HUES64 (cell line): ENCODE measurements at regions not wholly inside any gene's neighbourhood (a gene's known extent, or its start where the extent isn't known, plus 50 kb on each side); places are given as distances from the start of the nearest gene placed in this dataset.
"Not testable (repeated sequence)": the region's sequence is repeated elsewhere in the genome, so short reads cannot be mapped to it uniquely, and the experiment has no call there.

Experiments used
- H3K27ac ChIP-seq: 2 replicates; pipeline ENCODE4 v1.7.0; 2013; ENCODE audit warnings: low read depth, low read length, inconsistent platforms
- H3K27me3 ChIP-seq: 2 replicates; pipeline ENCODE4 v1.6.1; 2013; ENCODE audit warnings: mild to moderate bottlenecking, low read length; ENCODE audit not compliant: insufficient read depth
- H3K36me3 ChIP-seq: 2 replicates; pipeline ENCODE4 v1.6.1; 2013; ENCODE audit warnings: mild to moderate bottlenecking, low read length; ENCODE audit not compliant: insufficient read depth
- H3K4me1 ChIP-seq: 2 replicates; pipeline ENCODE4 v1.6.1; 2013; ENCODE audit warnings: mild to moderate bottlenecking, low read length, moderate library complexity; ENCODE audit not compliant: insufficient read depth
- H3K4me3 ChIP-seq: 2 replicates; pipeline ENCODE4 v1.5.1; 2013; ENCODE audit warnings: mild to moderate bottlenecking, low read length, moderate library complexity
- H3K9ac ChIP-seq: 2 replicates; pipeline ENCODE4 v1.6.1; 2013; ENCODE audit warnings: mild to moderate bottlenecking, low read depth, low read length
- H3K9me3 ChIP-seq: 2 replicates; pipeline ENCODE4 v1.6.1; 2013; ENCODE audit warnings: low read depth, low read length; ENCODE audit not compliant: insufficient read depth
- WGBS: fragments of 150-250, 120-280 bp; methylation state at CpG from one replicate; pipeline ENCODE4 v1.1.7; 2013; ENCODE audit warnings: missing lambda C conversion rate; 5-methylcytosine and 5-hydroxymethylcytosine counted together

GRCh38 chr19:14283813-14284520, 78.0 kb upstream of the ADGRL1 start:
- H3K27ac ChIP-seq, result peak overlapping the region; percentile 45; the same call in 1 of the 2 replicates
- not testable (repeated sequence) for H3K27me3 ChIP-seq, H3K9ac ChIP-seq, H3K36me3 ChIP-seq, H3K4me3 ChIP-seq, H3K4me1 ChIP-seq, H3K9me3 ChIP-seq
- 80% methylated on average over 11 of the region's 11 CpGs for WGBS

- not testable (repeated sequence) for H3K27ac ChIP-seq, H3K27me3 ChIP-seq, H3K4me1 ChIP-seq, H3K36me3 ChIP-seq, H3K9me3 ChIP-seq, H3K9ac ChIP-seq, H3K4me3 ChIP-seq
- 92% methylated on average over 4 of the region's 4 CpGs for WGBS
Measured at GRCh38 chr19:14279270-14279669, 73.3 kb upstream of the ADGRL1 start.

- H3K9ac ChIP-seq, result no peak overlapping the region
- WGBS, result 96% methylated on average over 32 of the region's 32 CpGs
- H3K4me1 ChIP-seq, result no peaks in the 10 kb centered on the region
- no peak overlapping the region for H3K27ac ChIP-seq
- peaks cover 6% of the 10 kb centered on the region; the same call in 1 of the 2 replicates for H3K9me3 ChIP-seq
- no peaks in the 10 kb centered on the region for H3K36me3 ChIP-seq
- H3K27me3 ChIP-seq, result no peaks in the 10 kb centered on the region
- no peak overlapping the region for H3K4me3 ChIP-seq
Measured at GRCh38 chr19:14277608-14278007, 71.6 kb upstream of the ADGRL1 start.

GRCh38 chr19:14275823-14276222, 69.9 kb upstream of the ADGRL1 start:
- not testable (repeated sequence) for H3K36me3 ChIP-seq, H3K4me3 ChIP-seq, H3K27ac ChIP-seq, H3K27me3 ChIP-seq, H3K9ac ChIP-seq, H3K9me3 ChIP-seq, H3K4me1 ChIP-seq
- 88% methylated on average over 5 of the region's 5 CpGs for WGBS

- H3K27me3 ChIP-seq, result no peaks in the 10 kb centered on the region
- H3K9ac ChIP-seq, result no peak overlapping the region
- no peak overlapping the region for H3K27ac ChIP-seq
- H3K36me3 ChIP-seq, result no peaks in the 10 kb centered on the region
- H3K4me1 ChIP-seq, result 0 out of 2 replicates have a peak, but pooled peaks cover 6% of the 10 kb centered on the region
- 98% methylated on average over 4 of the region's 4 CpGs for WGBS
- H3K4me3 ChIP-seq, result no peak overlapping the region
- H3K9me3 ChIP-seq, result peaks cover 6% of the 10 kb centered on the region; the same call in 1 of the 2 replicates
Measured at GRCh38 chr19:14272623-14273022, 66.7 kb upstream of the ADGRL1 start.

- Histone ChIP-seq H3K9me3 (peaks cover under 1% of the 10 kb centered on the region; the same call in 1 of the 2 replicates), H3K27ac (no peak overlapping the region), H3K4me3 (no peak overlapping the region), H3K4me1 (0 out of 2 replicates have a peak, but pooled peaks cover 6% of the 10 kb centered on the region), H3K27me3 (0 out of 2 replicates have a peak, but pooled peaks cover 2% of the 10 kb centered on the region), H3K36me3 (no peaks in the 10 kb centered on the region), H3K9ac (no peak overlapping the region)
- WGBS, result 78% methylated on average over 1 of the region's 1 CpG
Measured at GRCh38 chr19:14271840-14272239, 65.9 kb upstream of the ADGRL1 start.

GRCh38 chr19:14270557-14270956, 64.6 kb upstream of the ADGRL1 start:
- H3K9me3 ChIP-seq, H3K9ac ChIP-seq, H3K4me3 ChIP-seq, H3K27ac ChIP-seq, H3K36me3 ChIP-seq, H3K4me1 ChIP-seq: not testable (repeated sequence)
- peaks cover 12% of the 10 kb centered on the region for H3K27me3 ChIP-seq
- 96% methylated on average over 4 of the region's 4 CpGs for WGBS

- peaks cover 11% of the 10 kb centered on the region; the same call in 1 of the 2 replicates for H3K4me1 ChIP-seq
- no peak overlapping the region for H3K9ac ChIP-seq
- 93% methylated on average over 6 of the region's 6 CpGs for WGBS
- peaks cover 12% of the 10 kb centered on the region for H3K27me3 ChIP-seq
- H3K36me3 ChIP-seq, result no peaks in the 10 kb centered on the region
- H3K4me3 ChIP-seq, result no peak overlapping the region
- H3K9me3 ChIP-seq, result no peaks in the 10 kb centered on the region
- no peak overlapping the region for H3K27ac ChIP-seq
Measured at GRCh38 chr19:14267224-14267741, 61.3 kb upstream of the ADGRL1 start.

GRCh38 chr19:14266208-14266607, 60.2 kb upstream of the ADGRL1 start:
- H3K27me3 ChIP-seq, result peaks cover 12% of the 10 kb centered on the region
- 88% methylated on average over 4 of the region's 4 CpGs for WGBS
- H3K9me3 ChIP-seq, H3K36me3 ChIP-seq, H3K27ac ChIP-seq, H3K9ac ChIP-seq: not testable (repeated sequence)
- H3K4me3 ChIP-seq, result peak overlapping the region; percentile 57
- H3K4me1 ChIP-seq, result peaks cover 11% of the 10 kb centered on the region; the same call in 1 of the 2 replicates

GRCh38 chr19:14265290-14266036, 59.5 kb upstream of the ADGRL1 start:
- H3K36me3 ChIP-seq, result no peaks in the 10 kb centered on the region
- peak overlapping the region; percentile 34; the same call in 1 of the 2 replicates for H3K9ac ChIP-seq
- H3K27me3 ChIP-seq, result peaks cover 12% of the 10 kb centered on the region
- H3K4me1 ChIP-seq, result peaks cover 11% of the 10 kb centered on the region; the same call in 1 of the 2 replicates
- peak overlapping the region; percentile 60; the same call in 1 of the 2 replicates for H3K27ac ChIP-seq
- peak overlapping the region; percentile 57 for H3K4me3 ChIP-seq
- H3K9me3 ChIP-seq, result no peaks in the 10 kb centered on the region
- WGBS, result 3% methylated on average over 37 of the region's 37 CpGs

GRCh38 chr19:14255902-14256649, 50.1 kb upstream of the ADGRL1 start:
- WGBS, result 61% methylated on average over 7 of the region's 7 CpGs
- H3K4me3 ChIP-seq, H3K36me3 ChIP-seq, H3K9ac ChIP-seq, H3K4me1 ChIP-seq, H3K27me3 ChIP-seq, H3K9me3 ChIP-seq: not testable (repeated sequence)
- H3K27ac ChIP-seq, result peak overlapping the region; percentile 33; the same call in 1 of the 2 replicates
